Panc1 (cell line): ENCODE measurements at regions not wholly inside any gene's neighbourhood (a gene's known extent, or its start where the extent isn't known, plus 50 kb on each side); places are given as distances from the start of the nearest gene placed in this dataset.

ENCODE experiments used
- POLR2AphosphoS5 ChIP-seq: IDR thresholded peaks from 2 replicates; pipeline ENCODE4 v1.6.1; 2012; ENCODE audit warnings: mild to moderate bottlenecking, low read depth, low read length, moderate library complexity
- SIN3A ChIP-seq: IDR thresholded peaks from 2 replicates; pipeline ENCODE4 v1.6.1; 2012; ENCODE audit warnings: low read depth, mild to moderate bottlenecking, low read length, moderate library complexity, borderline replicate concordance; ENCODE audit not compliant: insufficient read depth
- TCF7L2 ChIP-seq: IDR thresholded peaks from 2 replicates; pipeline ENCODE4 v1.6.1; 2011; ENCODE audit warnings: mild to moderate bottlenecking, low read depth, low read length, inconsistent platforms
- TF ChIP-seq, protein P1 (sequence below): fragments of 450-650 bp; IDR thresholded peaks from 2 replicates; pipeline ENCODE4 v1.5.1; 2017; ENCODE audit warnings: mild to moderate bottlenecking
- TF ChIP-seq, protein P2 (sequence below), 2 experiments: IDR thresholded peaks; 2 replicates each; pipeline ENCODE4 v1.6.1; 2011 to 2012; ENCODE audit warnings: low read depth in 2 of 2, control low read depth in 1 of 2, low read length in 1 of 2, mild to moderate bottlenecking in 1 of 2, moderate library complexity in 1 of 2; ENCODE audit not compliant: insufficient read depth in 1 of 2

DNA sequence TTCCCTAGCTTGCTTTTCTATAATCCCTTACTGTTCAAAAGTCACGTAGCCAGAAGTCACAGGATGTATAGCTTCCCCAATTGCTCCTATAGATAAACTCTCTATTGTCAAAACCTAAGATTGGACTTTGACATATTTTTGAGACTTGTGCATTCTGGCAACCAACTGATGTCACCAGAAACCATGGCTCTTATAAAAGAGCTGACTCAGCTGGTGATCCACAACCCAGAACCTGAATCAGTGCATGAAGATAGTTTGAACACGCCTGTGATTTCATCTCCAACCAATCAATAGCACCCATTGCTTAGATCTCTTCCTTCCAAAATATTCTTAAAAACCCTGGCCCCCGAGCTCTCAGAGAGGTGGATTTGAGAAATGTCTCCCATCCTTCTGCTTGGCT is 639.9 kb upstream of the PIK3C3 start:
- TF ChIP-seq, protein P1, sequence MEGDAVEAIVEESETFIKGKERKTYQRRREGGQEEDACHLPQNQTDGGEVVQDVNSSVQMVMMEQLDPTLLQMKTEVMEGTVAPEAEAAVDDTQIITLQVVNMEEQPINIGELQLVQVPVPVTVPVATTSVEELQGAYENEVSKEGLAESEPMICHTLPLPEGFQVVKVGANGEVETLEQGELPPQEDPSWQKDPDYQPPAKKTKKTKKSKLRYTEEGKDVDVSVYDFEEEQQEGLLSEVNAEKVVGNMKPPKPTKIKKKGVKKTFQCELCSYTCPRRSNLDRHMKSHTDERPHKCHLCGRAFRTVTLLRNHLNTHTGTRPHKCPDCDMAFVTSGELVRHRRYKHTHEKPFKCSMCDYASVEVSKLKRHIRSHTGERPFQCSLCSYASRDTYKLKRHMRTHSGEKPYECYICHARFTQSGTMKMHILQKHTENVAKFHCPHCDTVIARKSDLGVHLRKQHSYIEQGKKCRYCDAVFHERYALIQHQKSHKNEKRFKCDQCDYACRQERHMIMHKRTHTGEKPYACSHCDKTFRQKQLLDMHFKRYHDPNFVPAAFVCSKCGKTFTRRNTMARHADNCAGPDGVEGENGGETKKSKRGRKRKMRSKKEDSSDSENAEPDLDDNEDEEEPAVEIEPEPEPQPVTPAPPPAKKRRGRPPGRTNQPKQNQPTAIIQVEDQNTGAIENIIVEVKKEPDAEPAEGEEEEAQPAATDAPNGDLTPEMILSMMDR = no peak
- TF ChIP-seq SIN3A = no peak
- TF ChIP-seq, protein P2, sequence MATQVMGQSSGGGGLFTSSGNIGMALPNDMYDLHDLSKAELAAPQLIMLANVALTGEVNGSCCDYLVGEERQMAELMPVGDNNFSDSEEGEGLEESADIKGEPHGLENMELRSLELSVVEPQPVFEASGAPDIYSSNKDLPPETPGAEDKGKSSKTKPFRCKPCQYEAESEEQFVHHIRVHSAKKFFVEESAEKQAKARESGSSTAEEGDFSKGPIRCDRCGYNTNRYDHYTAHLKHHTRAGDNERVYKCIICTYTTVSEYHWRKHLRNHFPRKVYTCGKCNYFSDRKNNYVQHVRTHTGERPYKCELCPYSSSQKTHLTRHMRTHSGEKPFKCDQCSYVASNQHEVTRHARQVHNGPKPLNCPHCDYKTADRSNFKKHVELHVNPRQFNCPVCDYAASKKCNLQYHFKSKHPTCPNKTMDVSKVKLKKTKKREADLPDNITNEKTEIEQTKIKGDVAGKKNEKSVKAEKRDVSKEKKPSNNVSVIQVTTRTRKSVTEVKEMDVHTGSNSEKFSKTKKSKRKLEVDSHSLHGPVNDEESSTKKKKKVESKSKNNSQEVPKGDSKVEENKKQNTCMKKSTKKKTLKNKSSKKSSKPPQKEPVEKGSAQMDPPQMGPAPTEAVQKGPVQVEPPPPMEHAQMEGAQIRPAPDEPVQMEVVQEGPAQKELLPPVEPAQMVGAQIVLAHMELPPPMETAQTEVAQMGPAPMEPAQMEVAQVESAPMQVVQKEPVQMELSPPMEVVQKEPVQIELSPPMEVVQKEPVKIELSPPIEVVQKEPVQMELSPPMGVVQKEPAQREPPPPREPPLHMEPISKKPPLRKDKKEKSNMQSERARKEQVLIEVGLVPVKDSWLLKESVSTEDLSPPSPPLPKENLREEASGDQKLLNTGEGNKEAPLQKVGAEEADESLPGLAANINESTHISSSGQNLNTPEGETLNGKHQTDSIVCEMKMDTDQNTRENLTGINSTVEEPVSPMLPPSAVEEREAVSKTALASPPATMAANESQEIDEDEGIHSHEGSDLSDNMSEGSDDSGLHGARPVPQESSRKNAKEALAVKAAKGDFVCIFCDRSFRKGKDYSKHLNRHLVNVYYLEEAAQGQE (IDR thresholded peaks at IDR 0.05; ENCODE audit: insufficient read depth in 1 of 2, low read depth in 2 of 2, low read length in 1 of 2) = no peak
- no peak for TF ChIP-seq POLR2AphosphoS5
- no peak for TF ChIP-seq TCF7L2
